SK-N-SH (cell line): ENCODE measurements at regions not wholly inside any gene's neighbourhood (a gene's known extent, or its start where the extent isn't known, plus 50 kb on each side); places are given as distances from the start of the nearest gene placed in this dataset.
A peak's percentile ranks its signal among the peaks of the same experiment; 100 is the strongest.

Source experiments
- CTCF ChIA-PET: fragments of 300-600, 350-600 bp; formaldehyde crosslinking; extraction: SDS; loops from one replicate; lab custom pipeline; 2021; lab: Yijun Ruan, JAX
- POLR2A ChIA-PET: fragments of 350-600 bp; sonication (Branson Sonifier 250); formaldehyde crosslinking; extraction: SDS; loops from one replicate; lab custom pipeline; 2020; ENCODE audit warnings: antibody characterized with exemption, inconsistent platforms; lab: Yijun Ruan, JAX
- DNase-seq: peaks from one replicate; pipeline ENCODE4 v3.0.0; 2012
- H2AFZ ChIP-seq: fragments of 200-600 bp; sonication (generic); 2 replicates; pipeline ENCODE4 v1.8.1; 2016; ENCODE audit warnings: antibody characterized with exemption, mild to moderate bottlenecking, low read depth
- H3F3A ChIP-seq: fragments of 200-600 bp; sonication (generic); replicated peaks from 2 replicates; pipeline ENCODE3; 2016; ENCODE audit warnings: antibody characterized with exemption, mild to moderate bottlenecking; ENCODE audit not compliant: insufficient read depth
- H3K27ac ChIP-seq, 2 experiments: fragments of 200-500 bp in 1 of 2; fragments of 200-600 bp in 1 of 2; sonication (Bioruptor generic) in 1 of 2; sonication (generic), shearing (Covaris generic) in 1 of 2; 2 replicates each; pipeline versions ENCODE4 v1.5.1 to v1.6.1; 2014 to 2016; ENCODE audit warnings: low read depth in 2 of 2, inconsistent platforms in 1 of 2, low read length in 1 of 2, mild to moderate bottlenecking in 1 of 2, mixed read lengths in 1 of 2
- H3K27me3 ChIP-seq: fragments of 200-600 bp; sonication (generic), shearing (Covaris generic); 2 replicates; pipeline ENCODE4 v1.6.1; 2016; ENCODE audit warnings: mixed run types; ENCODE audit not compliant: insufficient read depth
- H3K36me3 ChIP-seq, 2 experiments: fragments of 200-500 bp in 1 of 2; fragments of 200-600 bp in 1 of 2; sonication (Bioruptor generic) in 1 of 2; sonication (generic) in 1 of 2; replicated peaks in 1 of 2; 2 replicates each; pipeline versions ENCODE3 to v1.5.1; 2014 to 2016; ENCODE audit warnings: low read length in 1 of 2, mild to moderate bottlenecking in 1 of 2; ENCODE audit not compliant: insufficient read depth in 2 of 2, control insufficient read depth in 1 of 2
- H3K4me1 ChIP-seq, 2 experiments: fragments of 200-500 bp in 1 of 2; fragments of 200-600 bp in 1 of 2; sonication (Bioruptor generic) in 1 of 2; sonication (generic), shearing (Covaris generic) in 1 of 2; 2 replicates each; pipeline versions ENCODE4 v1.5.1 to v1.6.1; 2014 to 2016; ENCODE audit warnings: low read depth in 1 of 2, low read length in 1 of 2, mixed run types in 1 of 2; ENCODE audit not compliant: insufficient read depth in 2 of 2, control insufficient read depth in 1 of 2
- H3K4me2 ChIP-seq: fragments of 200-600 bp; sonication (generic), shearing (Covaris generic); 2 replicates; pipeline ENCODE4 v1.6.1; 2017; ENCODE audit warnings: mixed run types
- H3K4me3 ChIP-seq, 2 experiments: fragments of 200-500 bp in 1 of 2; fragments of 200-600 bp in 1 of 2; sonication (Bioruptor generic) in 1 of 2; sonication (generic), shearing (Covaris generic) in 1 of 2; 2 replicates each; pipeline versions ENCODE4 v1.5.1 to v1.8.1; 2014 to 2016; ENCODE audit warnings: low read depth in 2 of 2, inconsistent platforms in 1 of 2, low read length in 1 of 2, mild to moderate bottlenecking in 1 of 2, mixed read lengths in 1 of 2, moderate library complexity in 1 of 2
- H3K79me2 ChIP-seq: fragments of 200-600 bp; sonication (generic); 2 replicates; pipeline ENCODE4 v1.8.1; 2017; ENCODE audit warnings: mild to moderate bottlenecking; ENCODE audit not compliant: insufficient read depth
- H3K9ac ChIP-seq: fragments of 200-600 bp; sonication (generic); 2 replicates; pipeline ENCODE4 v1.6.1; 2017; ENCODE audit warnings: mixed run types
- H3K9me2 ChIP-seq: fragments of 200-600 bp; sonication (generic); 2 replicates; pipeline ENCODE4 v1.6.1; 2017; ENCODE audit warnings: mixed run types
- H3K9me3 ChIP-seq: fragments of 200-600 bp; sonication (generic); 2 replicates; pipeline ENCODE4 v1.6.1; 2017; ENCODE audit warnings: mixed run types, mild to moderate bottlenecking, moderate library complexity
- H4K20me1 ChIP-seq: fragments of 200-600 bp; sonication (generic); 2 replicates; pipeline ENCODE4 v1.6.1; 2017; ENCODE audit warnings: mild to moderate bottlenecking, mixed run types; ENCODE audit not compliant: insufficient read depth
- CHD2 ChIP-seq: fragments of 150-350 bp; IDR thresholded peaks from 2 replicates; pipeline ENCODE4 v1.6.1; 2018; ENCODE audit warnings: low read length; ENCODE audit not compliant: partially characterized antibody
- EP300 ChIP-seq, 2 experiments: IDR thresholded peaks; 2 replicates each; pipeline versions ENCODE4 v1.4.0 to v1.6.1; 2012; ENCODE audit warnings: borderline replicate concordance in 1 of 2, low read depth in 1 of 2, low read length in 1 of 2
- FOSL2 ChIP-seq: IDR thresholded peaks from 2 replicates; pipeline ENCODE4 v1.4.0; 2012; ENCODE audit warnings: low read depth, mild to moderate bottlenecking, moderate library complexity, borderline replicate concordance
- JUND ChIP-seq: IDR thresholded peaks from 2 replicates; pipeline ENCODE4 v1.4.0; 2012
- MAX ChIP-seq: IDR thresholded peaks from 2 replicates; pipeline ENCODE4 v1.4.0; 2012; ENCODE audit warnings: low read depth
- MXI1 ChIP-seq: IDR thresholded peaks from 2 replicates; pipeline ENCODE4 v1.6.1; 2012; ENCODE audit warnings: mild to moderate bottlenecking, low read depth, low read length, improper control_type of control experiment
- NFIC ChIP-seq: IDR thresholded peaks from 2 replicates; pipeline ENCODE4 v1.4.0; 2012; ENCODE audit warnings: borderline replicate concordance
- NRF1 ChIP-seq: IDR thresholded peaks from 2 replicates; pipeline ENCODE4 v1.6.1; 2012; ENCODE audit warnings: low read depth, mild to moderate bottlenecking, low read length
- PBX3 ChIP-seq: IDR thresholded peaks from 2 replicates; pipeline ENCODE4; 2012
- REST ChIP-seq: IDR thresholded peaks from 2 replicates; pipeline ENCODE4 v1.6.1; 2012; ENCODE audit warnings: mild to moderate bottlenecking, low read depth, low read length, moderate library complexity
- RFX5 ChIP-seq: IDR thresholded peaks from 2 replicates; pipeline ENCODE4 v1.6.1; 2012; ENCODE audit warnings: mild to moderate bottlenecking, improper control_type of control experiment, low read length
- RXRA ChIP-seq: IDR thresholded peaks from 2 replicates; pipeline ENCODE4 v1.4.0; 2012; ENCODE audit warnings: low read depth, mild to moderate bottlenecking, borderline replicate concordance
- TCF12 ChIP-seq: IDR thresholded peaks from 2 replicates; pipeline ENCODE4 v1.4.0; 2012
- WGBS: methylation state at CpG from one replicate; pipeline ENCODE4 v1.1.6; 2017; ENCODE audit warnings: low lambda C conversion rate; 5-methylcytosine and 5-hydroxymethylcytosine counted together

- 48% methylated on average over 1 of the region's 1 CpG for WGBS
- ChIA-PET POLR2A (no interaction called here), CTCF (no interaction called here)
- Histone ChIP-seq H3K27ac (no peak overlapping the region), H3K9ac (no peak overlapping the region), H3K4me3 (no peak overlapping the region), H3K36me3 (peaks cover 0 to 3% of the 10 kb centered on the region in 2 experiments), H3K4me1 (no peaks in the 10 kb centered on the region), H3K4me2 (no peak overlapping the region), H2AFZ (no peak overlapping the region), H3K79me2 (no peaks in the 10 kb centered on the region), H3K9me2 (no peaks in the 10 kb centered on the region), H3K27me3 (no peaks in the 10 kb centered on the region), H3K9me3 (peaks cover 12% of the 10 kb centered on the region; the same call in 1 of the 2 replicates), H4K20me1 (no peaks in the 10 kb centered on the region), H3F3A (peaks cover 10% of the 10 kb centered on the region)
- TF ChIP-seq JUND = no peak
- TF ChIP-seq REST = no peak
- TF ChIP-seq CHD2 = no peak
- no peak for TF ChIP-seq PBX3
- no peak for TF ChIP-seq MXI1
- TF ChIP-seq RXRA = no peak
- TF ChIP-seq RFX5 = no peak
- no peak for DNase-seq
Observed at GRCh38 chr5:98243972-98244371, 529.5 kb upstream of the RGMB start.

GRCh38 chr5:98248949-98249348 is 524.5 kb upstream of the RGMB start:
- Histone ChIP-seq H3K4me3 (no peak overlapping the region), H3K79me2 (no peaks in the 10 kb centered on the region), H3K9me3 (no peaks in the 10 kb centered on the region), H4K20me1 (no peaks in the 10 kb centered on the region)
- CTCF ChIA-PET = no interaction called here
- TF ChIP-seq TCF12 (peak; percentile 40; the same call in 1 of the 2 replicates), NFIC (no peak), JUND (peak; percentile 25; the same call in 1 of the 2 replicates), EP300 (IDR thresholded peaks at IDR 0.05; ENCODE audit: borderline replicate concordance in 1 of 2, low read depth in 1 of 2, low read length in 1 of 2) (peak in 1 of 2 experiments; percentile 23; a peak in 1 of 4 replicates), MAX (0 out of 2 replicates have a peak, but pooled peaks have one; percentile 22), FOSL2 (peak; percentile 55; the same call in 1 of the 2 replicates), NRF1 (no peak)
- TF ChIP-seq, all 33 proteins: peak for 5
- no peak for DNase-seq
- no peaks in the 10 kb centered on the region for H3K36me3 ChIP-seq
- no peak overlapping the region; a peak in 1 of 4 replicates for H3K27ac ChIP-seq
- 41% methylated on average over 2 of the region's 2 CpGs for WGBS
- H3K9ac ChIP-seq = no peak overlapping the region
- no peak overlapping the region for H3K4me2 ChIP-seq
- H3K27me3 ChIP-seq = no peaks in the 10 kb centered on the region
- H2AFZ ChIP-seq = no peak overlapping the region
- H3F3A ChIP-seq = peaks cover 2% of the 10 kb centered on the region
- POLR2A ChIA-PET = no interaction called here
- no peaks in the 10 kb centered on the region for H3K4me1 ChIP-seq
- H3K9me2 ChIP-seq = no peaks in the 10 kb centered on the region
